ENCODE measurements at regions not wholly inside any gene's neighbourhood (a gene's known extent, or its start where the extent isn't known, plus 50 kb on each side); places are given as distances from the start of the nearest gene placed in this dataset.
A peak's percentile ranks its signal among the peaks of the same experiment; 100 is the strongest.
"Not testable (repeated sequence)": the region's sequence is repeated elsewhere in the genome, so short reads cannot be mapped to it uniquely, and the experiment has no call there.

DNA sequence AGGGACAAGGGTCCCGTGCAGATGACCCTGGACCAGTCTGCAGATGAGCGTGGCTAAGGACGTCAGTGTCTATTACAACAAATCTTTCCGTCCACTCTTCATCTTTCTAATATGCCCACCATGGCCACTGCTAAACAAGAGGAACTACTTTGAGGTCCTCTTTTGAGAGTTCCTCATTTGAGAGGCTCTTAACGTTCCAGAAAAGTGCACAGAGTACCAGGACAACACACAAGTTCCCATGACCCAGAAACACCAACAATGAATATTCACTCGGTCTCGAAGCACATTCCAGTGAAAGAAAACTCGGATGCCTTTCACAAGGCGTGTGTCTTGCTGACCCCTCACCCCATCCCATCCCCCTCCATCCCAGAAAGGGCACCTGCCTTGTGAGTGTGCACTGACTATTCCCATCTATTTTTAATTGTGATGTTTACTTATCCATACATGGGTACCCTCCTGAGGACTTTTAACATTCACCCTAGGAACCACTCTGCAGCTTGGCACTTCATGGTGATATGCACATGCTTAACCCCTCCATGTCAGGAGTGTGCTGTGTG, 157.0 kb downstream of the SHANK2 start:
- DNase-seq = no peak

DNA sequence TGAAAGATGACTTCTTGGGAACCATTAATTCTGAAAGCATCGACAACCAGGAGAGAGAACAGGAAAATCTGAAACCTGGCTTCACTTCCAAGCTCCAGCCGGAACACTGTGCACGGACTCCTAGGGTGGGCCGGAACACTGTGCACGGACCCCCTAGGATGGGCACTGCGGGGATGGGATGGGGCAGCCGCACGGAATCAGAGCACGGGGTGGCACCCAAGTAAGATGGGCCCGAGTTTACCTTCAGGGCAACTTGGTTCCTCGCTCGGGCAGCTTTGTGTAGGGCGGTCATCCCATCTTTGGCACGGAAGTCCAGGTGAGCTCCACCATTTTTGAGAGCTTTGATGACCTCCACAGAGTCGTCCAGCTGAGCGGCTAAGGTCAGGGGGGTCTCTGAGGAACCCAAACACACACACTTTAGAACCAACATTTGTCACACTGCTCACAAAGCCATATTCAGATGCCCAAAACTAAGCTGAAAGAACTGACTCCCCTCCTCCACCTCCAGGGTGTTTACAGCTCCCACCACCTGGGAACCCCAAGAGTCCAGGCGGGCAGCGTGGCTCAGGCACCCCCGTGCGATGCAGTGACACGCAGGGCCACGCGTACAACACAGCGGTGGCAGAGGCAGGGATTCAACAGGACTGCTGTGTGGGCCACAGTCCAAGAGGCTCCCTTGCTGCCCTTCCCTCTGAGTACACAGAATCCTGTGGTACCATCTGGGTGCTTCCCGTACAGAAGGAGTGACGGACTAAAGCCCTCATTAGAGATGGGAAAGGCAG, 157.9 kb downstream of the SHANK2 start:
- no peak for DNase-seq

- no peak for DNase-seq
Measured at GRCh38 chr11:71093783-71094182, 158.6 kb downstream of the SHANK2 start.

DNA sequence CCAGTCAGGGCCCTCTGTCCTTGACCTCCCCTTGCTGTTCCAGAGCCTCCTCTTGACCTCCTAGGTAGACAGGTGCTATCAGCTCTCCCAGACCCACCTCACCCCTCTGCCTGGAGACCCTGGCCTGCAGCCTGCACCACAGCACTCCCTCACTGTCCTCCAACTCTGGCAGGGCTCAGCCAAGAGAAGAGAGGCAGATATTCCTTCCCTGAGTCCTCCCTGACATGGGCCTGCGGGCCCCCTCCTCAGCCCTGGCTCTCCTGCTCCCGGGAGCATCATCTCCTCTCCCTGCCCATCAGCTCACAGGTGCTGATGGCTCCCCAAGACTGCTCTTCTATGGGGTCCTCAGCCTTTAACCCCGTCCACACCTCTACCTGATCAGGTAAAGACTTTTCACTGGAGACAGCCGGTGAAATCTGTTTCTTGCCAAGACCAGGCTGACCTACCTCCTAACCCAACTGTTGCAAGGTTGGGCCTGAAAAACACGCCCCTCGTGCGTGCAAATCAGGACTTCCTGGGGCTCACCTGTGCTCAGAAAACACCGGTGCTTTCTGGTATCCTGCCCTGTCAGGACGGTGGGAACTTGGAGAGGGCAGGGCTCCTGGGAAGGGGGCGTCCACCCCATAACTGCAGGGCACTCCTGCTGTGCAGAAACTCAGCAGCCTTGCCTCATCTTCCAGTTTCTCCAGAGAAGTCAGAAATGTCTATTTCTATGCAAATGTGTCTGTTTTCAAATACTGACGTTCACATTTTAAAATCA, 160.7 kb downstream of the SHANK2 start:
- no peak for DNase-seq

DNA sequence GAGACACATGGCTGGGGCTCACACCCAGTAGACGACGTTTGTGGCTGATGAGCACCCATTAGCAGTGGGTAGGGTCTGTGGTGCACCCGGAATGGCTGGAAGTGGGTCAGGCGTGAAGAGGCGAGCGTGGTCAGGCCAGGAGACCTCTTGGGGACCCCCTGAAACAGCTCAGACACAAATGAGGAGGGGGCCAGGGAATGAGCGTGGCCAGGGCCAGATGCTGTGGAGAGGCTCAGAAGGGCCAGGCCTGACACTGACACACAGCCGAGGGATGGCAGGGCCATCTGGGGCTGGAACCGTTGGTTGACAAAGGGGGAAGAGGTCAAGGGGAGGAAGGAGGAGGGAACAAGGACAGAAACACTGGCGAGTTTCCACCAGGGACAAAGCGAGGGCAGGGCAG, 162.8 kb downstream of the SHANK2 start:
- no peak for DNase-seq

DNA sequence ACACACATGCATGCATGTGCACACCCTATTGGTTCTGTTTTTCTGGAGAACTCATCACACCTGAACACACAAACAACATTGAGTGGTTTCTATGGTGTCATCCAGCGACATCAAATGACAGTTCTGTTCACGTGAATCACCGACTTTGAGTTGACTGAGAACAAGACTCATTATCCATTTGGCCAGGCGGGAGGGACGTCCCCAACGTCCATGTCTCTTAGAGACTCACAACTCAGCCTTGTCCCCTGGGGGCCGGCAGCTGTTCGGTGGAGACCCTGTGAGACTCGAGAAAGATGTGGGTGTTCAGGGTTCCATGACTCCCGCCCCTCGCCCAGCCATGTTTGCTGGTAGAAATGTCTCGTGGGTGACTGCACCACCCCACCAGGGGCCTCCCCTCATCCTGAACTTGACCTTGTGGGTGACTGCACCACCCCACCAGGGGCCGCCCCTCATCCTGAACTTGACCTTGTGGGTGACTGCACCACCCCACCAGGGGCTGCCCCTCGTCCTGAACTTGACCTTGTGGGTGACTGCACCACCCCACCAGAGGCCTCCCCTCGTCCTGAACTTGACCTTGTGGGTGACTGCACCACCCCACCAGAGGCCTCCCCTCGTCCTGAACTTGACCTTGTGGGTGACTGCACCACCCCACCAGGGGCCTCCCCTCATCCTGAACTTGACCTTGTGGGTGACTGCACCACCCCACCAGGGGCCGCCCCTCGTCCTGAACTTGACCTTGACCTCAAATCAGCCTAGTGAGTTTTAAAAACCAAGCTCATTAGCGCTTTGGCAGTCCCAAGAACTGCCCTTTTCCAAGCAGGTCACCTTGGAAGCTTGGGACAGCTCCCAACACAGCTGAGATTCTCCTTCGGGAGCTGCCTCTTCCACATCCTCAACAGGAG, 163.8 kb downstream of the SHANK2 start:
- DNase-seq = not testable (repeated sequence)

DNA sequence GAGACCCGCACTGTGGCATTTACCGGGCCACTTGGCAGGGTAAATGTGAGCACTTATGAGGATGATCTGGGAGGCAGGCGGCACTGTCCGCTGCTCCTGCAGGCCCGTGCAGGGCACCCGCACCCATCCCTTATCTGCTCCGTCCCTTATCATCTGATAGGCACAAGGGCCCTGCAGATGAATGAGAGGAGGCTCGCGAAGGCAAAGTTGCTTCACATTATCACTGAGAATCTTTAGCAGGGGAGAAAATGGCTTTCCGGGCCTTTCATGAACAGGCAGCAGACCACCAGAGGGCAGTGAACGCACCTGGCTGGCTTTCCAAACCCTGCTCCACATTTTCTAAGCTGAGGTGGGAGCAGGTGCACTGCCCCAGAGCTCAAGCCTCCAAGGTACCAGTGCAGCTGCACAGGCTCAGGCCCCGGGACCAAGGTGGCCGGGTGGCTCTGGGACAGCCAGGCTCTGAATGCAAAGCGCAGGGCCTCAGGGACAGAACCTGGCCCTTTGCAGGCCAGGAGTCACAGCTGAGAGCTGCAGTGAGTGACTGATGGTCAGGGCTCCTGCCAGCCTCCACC, 165.6 kb downstream of the SHANK2 start:
- DNase-seq = peak; percentile 28

- DNase-seq = no peak
Measured at GRCh38 chr11:71084306-71085012, 167.9 kb downstream of the SHANK2 start.

DNA sequence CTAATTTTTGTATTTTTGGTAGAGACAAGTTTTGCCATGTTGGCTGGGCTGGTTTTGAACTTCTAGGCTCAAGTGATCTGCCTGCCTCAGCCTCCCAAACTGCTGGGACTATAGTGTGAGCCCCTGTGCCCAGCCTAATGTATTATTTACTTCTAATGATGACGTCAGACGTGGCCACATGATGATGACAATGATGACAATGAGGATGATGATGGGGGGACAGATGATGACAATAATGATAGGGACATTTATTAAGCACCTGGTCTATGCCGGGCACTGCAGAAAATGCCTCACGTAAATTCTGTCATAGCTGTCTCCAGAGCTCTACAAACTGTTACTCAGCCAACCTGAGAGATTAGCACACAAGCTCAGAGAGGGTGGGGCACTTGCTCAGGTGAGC, 169.3 kb downstream of the SHANK2 start:
- no peak for DNase-seq

- DNase-seq = no peak
Measured at GRCh38 chr11:71082454-71082853, 169.9 kb downstream of the SHANK2 start.

DNA sequence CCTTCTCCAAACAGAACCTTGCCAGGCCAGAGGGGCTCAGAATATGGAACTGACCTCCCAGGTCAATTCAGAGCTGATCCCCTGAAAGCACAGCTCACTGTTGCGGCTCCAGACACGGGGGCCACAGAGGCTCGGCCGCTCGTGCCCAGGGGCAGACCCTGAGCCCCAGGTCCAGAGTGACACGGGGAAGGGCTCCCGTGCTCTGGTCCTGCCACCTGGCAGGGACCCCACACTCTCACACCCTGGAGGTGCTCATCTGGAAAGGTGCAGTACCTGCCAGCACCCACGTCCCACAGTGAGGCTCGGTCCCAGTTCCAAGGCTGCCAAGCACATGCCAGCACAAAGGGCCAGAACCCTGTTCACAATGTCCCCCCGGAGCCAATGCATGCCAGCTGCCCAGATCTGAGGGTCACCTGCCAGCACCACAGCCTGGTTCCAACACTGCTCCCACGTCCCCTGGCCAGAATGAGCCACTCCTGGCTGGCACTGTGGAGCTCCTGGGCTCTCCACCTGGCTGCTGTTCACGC, 170.6 kb downstream of the SHANK2 start:
- no peak for DNase-seq

DNA sequence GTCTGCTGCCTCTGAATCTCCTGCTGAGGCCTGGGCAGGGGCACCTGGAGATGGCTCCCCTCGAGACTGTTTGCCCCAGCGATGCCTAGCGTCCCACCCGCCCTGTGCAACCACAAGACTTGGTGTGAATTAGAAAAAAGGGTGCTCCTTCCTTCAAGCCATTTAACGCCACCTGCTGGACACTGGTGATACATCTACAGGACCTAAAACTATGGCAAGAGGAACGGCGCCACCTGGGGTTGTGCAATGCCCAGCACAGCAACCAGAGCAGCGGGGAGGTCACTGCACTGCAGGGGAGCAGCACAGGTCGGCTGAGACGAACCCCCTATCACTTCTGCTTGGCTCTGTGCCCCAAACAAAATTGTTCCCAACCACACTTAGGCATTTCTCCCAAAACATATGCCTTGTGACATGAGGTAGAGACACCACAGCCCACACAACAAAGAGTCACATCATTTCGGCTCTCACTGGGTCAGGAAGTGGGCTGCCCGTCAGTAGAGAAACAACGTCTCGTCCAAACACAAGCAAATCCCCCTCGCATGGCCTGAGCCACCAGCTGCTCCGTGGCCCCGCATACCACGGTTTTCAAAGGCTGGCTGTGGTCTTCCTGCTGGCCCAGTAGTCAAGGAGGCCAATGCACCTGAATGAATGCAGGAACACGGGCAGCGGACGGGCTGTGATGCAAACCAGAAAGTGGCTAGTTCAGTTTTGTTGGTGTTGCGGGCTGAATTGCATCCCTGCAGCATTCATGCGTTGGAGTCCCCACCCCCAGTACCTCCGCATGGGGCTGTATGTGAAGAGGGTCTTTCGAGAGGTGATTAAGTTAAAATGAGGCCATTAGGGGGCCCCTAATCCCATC, 171.9 kb downstream of the SHANK2 start:
- DNase-seq = peak; percentile 75

DNA sequence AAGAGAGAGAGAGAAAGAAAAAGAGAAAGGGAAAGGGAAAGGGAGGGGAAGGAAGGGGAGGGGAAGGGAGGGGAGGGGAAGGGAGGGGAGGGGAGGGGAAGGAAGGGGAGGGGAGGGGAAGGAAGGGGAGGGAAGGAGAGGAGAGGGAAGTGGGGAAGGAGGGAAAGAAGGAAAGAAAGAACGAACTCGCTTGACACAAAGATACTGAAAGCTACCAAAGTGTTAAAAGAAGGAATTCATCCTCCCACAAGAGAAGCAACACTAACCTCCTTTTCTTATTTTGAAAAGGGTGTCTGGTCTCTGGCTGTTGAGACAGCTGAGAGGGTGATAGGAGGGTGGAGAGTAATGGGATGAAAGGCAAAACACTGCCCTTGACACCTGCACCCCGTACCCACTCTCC, 172.6 kb downstream of the SHANK2 start:
- no peak for DNase-seq

DNA sequence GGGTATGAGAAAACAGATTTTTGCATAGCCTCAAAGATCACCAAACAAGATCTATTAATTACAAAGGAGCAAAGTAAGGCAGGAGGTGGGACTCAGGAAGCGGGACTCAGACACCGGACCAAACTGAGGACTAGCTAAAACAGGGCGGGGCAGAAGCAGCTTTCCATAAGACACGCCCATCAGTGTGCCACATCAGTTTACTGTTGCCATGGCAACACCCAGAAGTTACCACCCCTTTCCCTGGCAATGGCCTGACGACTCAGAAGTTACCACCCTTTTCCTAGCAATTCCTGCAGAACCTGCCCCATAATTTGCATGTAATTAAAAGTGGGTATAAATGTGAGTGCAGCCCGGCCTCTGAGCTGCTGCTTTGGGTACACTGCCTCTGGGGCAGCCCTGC, 173.9 kb downstream of the SHANK2 start:
- no peak for DNase-seq

DNA sequence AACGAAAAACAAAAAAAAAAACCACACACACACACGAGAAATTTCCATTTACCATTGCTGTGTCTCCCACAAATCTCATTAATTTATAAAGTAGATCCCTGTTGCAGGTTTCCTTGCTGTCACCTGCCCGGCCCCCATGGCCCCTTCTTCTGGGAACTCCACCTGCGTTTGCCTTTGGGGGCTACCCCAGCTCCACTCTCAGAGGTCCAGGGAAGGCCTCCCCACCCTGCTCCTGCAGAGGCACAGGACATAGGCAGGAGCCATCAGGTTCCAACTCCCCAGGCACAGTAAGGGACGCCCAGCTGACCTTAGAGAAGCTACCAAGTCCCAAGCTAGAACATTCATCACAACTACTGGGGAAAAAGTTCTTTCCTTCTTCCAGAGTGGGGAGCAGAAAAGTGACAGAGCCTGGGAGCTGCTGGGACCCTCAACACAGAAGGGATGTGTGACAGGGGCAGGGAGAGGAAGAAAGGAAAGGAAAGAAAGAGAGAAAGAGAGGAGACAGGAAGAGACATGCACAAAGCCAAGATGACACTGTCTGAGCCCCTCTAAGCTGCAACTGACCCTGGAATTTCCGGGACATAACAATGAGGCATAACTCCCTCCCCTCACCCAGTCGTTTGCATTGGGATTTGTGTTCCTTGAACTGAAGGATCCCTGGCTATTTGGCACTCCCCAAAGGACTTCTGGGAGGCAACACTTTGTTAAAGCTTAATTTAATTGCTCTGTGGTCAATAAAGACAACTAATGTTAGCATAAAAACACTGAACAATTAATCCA, 175.7 kb downstream of the SHANK2 start:
- no peak for DNase-seq

GRCh38 chr11:71075871-71076420, 176.4 kb downstream of the SHANK2 start:
- no peak for DNase-seq

DNA sequence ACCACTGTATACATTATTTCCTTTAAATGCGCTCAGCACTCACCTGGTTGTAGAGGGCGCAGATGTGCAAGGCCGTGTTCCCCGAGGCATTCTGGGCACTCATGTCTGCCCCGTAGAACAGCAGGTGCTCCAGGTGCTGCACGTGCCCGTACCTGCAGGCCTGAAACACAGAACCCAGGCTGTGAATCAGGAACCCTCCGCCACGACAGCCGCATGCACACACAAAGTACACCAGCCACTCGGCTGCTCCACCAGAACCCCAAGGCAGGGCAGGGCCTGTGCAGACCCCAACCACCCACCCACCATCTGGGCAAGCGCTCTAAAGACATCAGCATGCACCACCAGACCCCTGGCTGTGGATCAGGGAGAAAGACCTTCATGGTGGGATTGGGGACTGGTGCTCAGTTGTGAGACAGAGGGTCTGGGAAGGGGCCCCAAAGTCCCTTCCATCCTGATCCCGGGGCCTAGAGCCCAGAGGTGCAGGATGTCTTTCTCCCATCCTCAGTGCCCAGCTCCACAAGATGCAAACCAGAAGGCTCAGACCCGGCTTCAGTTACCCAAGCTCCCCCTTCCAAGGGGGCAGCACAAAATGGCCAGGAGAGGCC, 177.2 kb downstream of the SHANK2 start:
- no peak for DNase-seq

- no peak for DNase-seq
Measured at GRCh38 chr11:71071736-71072509, 180.5 kb downstream of the SHANK2 start.
